ENCODE measurements at regions not wholly inside any gene's neighbourhood (a gene's known extent, or its start where the extent isn't known, plus 50 kb on each side); places are given as distances from the start of the nearest gene placed in this dataset.

DNA sequence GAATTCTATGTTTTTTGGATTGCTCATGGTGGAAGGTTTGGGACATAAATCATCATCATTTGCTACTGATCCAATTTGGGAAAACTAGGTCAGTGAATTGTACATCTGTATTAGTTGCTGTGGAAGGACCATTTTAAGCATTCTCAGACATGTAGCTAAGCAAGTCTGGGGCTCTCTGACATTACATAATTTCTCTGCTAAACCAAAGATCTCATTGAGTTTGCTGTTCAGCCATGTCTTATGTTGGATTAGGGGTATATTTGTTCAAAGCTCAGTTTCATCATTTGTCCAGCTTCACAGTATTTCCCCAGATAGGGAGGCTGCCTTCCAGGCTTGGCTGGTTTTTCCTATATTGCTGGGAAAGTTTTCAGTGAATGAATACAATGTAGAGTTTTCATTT lies 399.7 kb downstream of the MTX2 start:
- Histone ChIP-seq H3K36me3 (no peaks in the 10 kb centered on the region), H3K27ac (no peak overlapping the region), H3K4me3 (no peak overlapping the region), H3K9me3 (no peaks in the 10 kb centered on the region), H3K27me3 (peaks cover 0 to 3% (median 0%) of the 10 kb centered on the region in 4 donors), H3K4me1 (no peaks in the 10 kb centered on the region)
- peak in 1 of 4 donors; percentile 13 for ATAC-seq
- TF ChIP-seq CTCF (IDR thresholded peaks at IDR 0.05) = no peak
- no peak for DNase-seq
- intact Hi-C loops (cut with DNase I) = no loop called here
- no peak for FAIRE-seq

DNA sequence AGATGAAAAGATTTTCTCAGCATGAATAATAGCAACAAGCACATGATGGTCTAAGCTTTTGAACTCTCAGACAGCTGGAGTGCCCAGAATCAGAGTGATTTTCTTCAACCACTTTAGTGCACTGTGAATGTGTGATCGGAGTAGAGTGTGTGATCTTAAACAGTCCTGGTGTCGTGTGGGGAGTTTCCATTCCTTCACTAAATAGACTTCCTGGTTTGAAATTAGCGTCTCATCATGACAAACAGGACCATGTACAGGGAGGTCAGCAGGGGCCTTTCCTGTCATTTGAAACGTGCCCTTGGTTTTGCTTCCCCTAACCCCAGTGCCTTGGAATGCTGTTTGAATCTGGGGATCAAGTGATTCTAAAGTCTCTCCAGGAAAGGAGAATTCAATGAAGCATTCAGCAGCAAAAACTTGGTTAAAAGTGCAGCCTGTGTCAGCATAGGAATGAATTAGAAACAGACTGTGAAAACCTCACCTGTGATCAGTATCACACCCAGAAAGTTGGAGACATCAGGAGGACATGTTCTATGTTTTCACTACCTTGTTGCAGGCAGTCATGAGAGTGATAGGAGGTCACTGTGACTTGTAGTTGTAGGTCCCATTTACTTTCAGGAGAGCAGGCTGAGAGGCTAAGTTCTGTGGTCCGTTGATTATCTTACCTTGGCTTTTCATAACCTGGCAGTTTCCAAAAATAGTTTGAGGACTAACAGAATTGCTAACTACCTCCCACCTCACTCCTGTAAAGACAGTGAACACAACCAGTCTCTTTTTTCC lies 400.3 kb downstream of the MTX2 start:
- Histone ChIP-seq H3K27me3 (peaks cover 0 to 3% (median 0%) of the 10 kb centered on the region in 4 donors), H3K27ac (no peak overlapping the region), H3K9me3 (no peaks in the 10 kb centered on the region), H3K4me3 (no peak overlapping the region), H3K4me1 (no peaks in the 10 kb centered on the region), H3K36me3 (no peaks in the 10 kb centered on the region)
- WGBS, 2 donors = 42 to 46% methylated on average over 5 of the region's 5 CpGs
- no peak for TF ChIP-seq CTCF (IDR thresholded peaks at IDR 0.05)
- ATAC-seq (peak in 1 of 4 donors; percentile 26), FAIRE-seq (no peak), DNase-seq (no peak)
- intact Hi-C loops (cut with DNase I) = no loop called here

DNA sequence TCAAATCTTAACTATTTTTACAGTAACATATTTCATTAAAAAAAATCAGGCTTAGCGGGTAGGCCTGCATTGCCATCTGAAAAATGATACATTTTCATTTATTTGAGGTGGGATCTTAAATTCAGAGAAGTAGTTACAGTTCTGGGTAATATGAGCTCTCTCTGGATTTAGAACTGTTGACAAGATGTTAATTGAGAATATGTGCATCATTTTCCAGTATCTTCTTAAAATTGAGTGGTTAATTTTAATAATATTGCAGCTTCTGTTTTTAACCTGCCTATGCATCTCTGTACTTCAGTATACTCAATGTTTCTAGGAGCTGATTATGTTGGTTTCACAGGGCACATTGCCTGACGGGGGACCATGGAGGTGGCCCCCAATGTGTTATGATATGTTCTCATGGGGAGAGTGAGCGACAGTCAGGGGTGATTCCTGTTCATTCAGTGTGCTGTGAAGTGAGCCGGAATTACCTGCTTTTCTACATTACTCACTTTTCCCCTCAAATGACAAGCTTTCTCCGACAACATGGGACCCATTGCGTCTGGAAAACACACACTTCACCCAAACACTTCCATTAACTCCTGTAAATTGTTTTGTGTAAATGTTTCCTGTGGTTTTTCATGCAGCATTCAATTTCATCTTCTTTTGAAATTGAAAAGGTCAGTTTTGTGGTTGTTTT lies 406.2 kb downstream of the MTX2 start:
- FAIRE-seq (no peak), DNase-seq (no peak), ATAC-seq (no peak)
- H3K27ac ChIP-seq = no peak overlapping the region
- H3K9me3 ChIP-seq = no peaks in the 10 kb centered on the region
- TF ChIP-seq CTCF (IDR thresholded peaks at IDR 0.05) = no peak
- H3K4me1 ChIP-seq = no peaks in the 10 kb centered on the region
- no peaks in the 10 kb centered on the region for H3K36me3 ChIP-seq
- intact Hi-C loops (cut with DNase I) = no loop called here
- 78 to 84% methylated on average over 6 of the region's 6 CpGs for WGBS, 2 donors
- H3K4me3 ChIP-seq = no peak overlapping the region
- peaks cover 0 to 2% (median 0%) of the 10 kb centered on the region in 4 donors for H3K27me3 ChIP-seq

DNA sequence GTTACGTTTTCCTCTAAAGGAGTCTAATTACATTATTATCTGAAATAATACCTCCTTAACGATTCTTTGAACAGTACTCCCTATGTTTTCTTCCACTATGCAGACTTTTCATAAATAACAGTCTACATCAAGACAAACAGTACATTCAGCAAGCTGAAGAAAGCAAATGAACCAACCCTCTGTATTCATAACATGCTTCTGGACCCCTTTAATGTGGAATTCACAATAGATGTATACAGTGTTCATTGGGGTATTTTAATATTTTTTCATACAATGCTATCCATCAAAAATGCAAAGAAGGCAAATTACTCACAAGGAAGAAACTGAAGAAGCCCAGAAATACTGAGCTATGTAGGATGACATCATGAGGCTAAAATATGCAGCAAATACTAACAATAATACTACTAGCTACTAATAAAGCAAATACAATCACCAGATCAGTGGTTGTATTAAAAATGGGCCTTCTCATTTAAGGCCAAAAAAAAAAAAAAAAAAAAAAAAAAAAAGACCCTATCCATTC lies 408.6 kb downstream of the MTX2 start:
- FAIRE-seq (no peak), DNase-seq (no peak), ATAC-seq (no peak)
- no peak for TF ChIP-seq CTCF (IDR thresholded peaks at IDR 0.05)
- Histone ChIP-seq H3K36me3 (no peaks in the 10 kb centered on the region), H3K27me3 (peaks cover 0 to 2% (median 0%) of the 10 kb centered on the region in 4 donors), H3K9me3 (no peaks in the 10 kb centered on the region), H3K27ac (no peak overlapping the region), H3K4me3 (no peak overlapping the region), H3K4me1 (no peaks in the 10 kb centered on the region)
- WGBS, 2 donors = 60 to 76% methylated on average over 2 of the region's 2 CpGs
- intact Hi-C loops (cut with DNase I) = no loop called here

DNA sequence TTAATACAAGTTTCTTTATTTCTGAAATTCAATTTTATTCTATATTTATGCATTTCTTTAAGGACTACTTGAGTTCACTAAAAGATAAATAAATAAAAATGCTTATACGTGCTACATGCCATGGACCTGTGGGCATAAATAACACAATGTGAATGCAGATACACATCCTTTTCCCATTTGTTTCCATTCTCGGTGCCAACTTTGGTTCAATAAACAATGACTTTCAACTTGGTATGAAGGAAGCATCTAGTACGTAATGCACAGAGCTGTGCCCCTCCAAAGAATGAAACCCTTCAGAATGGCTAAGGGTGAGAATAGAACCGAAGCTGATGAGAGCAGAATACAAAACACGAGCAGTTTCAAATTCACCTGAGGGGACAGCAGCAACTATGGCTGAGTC lies 409.3 kb downstream of the MTX2 start:
- ATAC-seq = no peak

More for the DNA sequence above, 409.3 kb downstream of the MTX2 start:
- no peak for FAIRE-seq
- DNase-seq = no peak
- no peak overlapping the region for H3K27ac ChIP-seq
- no peak overlapping the region for H3K4me3 ChIP-seq
- no peaks in the 10 kb centered on the region for H3K36me3 ChIP-seq
- intact Hi-C loops (cut with DNase I) = no loop called here
- TF ChIP-seq CTCF (IDR thresholded peaks at IDR 0.05) = no peak
- H3K4me1 ChIP-seq = no peaks in the 10 kb centered on the region
- peaks cover 0 to 2% (median 0%) of the 10 kb centered on the region in 4 donors for H3K27me3 ChIP-seq
- 61 to 68% methylated on average over 5 of the region's 5 CpGs for WGBS, 2 donors
- H3K9me3 ChIP-seq = no peaks in the 10 kb centered on the region

Data from pancreas (tissue), 10 donors.